AG10803 (cell line): ENCODE measurements at regions not wholly inside any gene's neighbourhood (a gene's known extent, or its start where the extent isn't known, plus 50 kb on each side); places are given as distances from the start of the nearest gene placed in this dataset.

Source experiments
- DNase-seq: peaks from one replicate; pipeline ENCODE4 v3.0.0; 2010; ENCODE audit warnings: low read depth
- H3K4me3 ChIP-seq: 2 replicates; pipeline ENCODE4 v1.5.1; 2011; ENCODE audit warnings: mild to moderate bottlenecking, low read length, control low read depth
- TF ChIP-seq, protein P1 (sequence below): conservative IDR thresholded peaks from 2 replicates; pipeline ENCODE4 v1.5.1; 2011; ENCODE audit warnings: mild to moderate bottlenecking, low read length, control low read depth, inconsistent platforms

DNA sequence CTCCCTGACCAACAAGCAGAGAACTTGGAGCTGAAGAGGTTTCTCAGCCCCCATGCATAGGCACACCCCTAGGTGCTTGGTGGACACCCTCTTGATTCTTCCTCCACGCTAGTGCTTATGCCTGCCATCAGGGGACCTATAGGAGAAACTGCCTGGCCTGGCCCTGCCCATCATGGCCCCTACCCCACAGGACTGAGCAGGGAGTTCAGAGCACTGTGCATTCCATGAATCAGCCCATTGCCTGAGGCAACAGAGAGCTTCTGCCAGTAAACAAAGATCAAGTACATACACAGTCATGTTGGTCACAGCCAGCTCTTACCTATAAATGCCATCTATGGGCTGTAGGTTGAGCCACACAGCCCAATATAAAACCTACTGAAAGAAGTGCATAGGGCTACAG lies 99.1 kb upstream of the EDNRA start:
- TF ChIP-seq, protein P1, sequence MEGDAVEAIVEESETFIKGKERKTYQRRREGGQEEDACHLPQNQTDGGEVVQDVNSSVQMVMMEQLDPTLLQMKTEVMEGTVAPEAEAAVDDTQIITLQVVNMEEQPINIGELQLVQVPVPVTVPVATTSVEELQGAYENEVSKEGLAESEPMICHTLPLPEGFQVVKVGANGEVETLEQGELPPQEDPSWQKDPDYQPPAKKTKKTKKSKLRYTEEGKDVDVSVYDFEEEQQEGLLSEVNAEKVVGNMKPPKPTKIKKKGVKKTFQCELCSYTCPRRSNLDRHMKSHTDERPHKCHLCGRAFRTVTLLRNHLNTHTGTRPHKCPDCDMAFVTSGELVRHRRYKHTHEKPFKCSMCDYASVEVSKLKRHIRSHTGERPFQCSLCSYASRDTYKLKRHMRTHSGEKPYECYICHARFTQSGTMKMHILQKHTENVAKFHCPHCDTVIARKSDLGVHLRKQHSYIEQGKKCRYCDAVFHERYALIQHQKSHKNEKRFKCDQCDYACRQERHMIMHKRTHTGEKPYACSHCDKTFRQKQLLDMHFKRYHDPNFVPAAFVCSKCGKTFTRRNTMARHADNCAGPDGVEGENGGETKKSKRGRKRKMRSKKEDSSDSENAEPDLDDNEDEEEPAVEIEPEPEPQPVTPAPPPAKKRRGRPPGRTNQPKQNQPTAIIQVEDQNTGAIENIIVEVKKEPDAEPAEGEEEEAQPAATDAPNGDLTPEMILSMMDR = no peak

DNA sequence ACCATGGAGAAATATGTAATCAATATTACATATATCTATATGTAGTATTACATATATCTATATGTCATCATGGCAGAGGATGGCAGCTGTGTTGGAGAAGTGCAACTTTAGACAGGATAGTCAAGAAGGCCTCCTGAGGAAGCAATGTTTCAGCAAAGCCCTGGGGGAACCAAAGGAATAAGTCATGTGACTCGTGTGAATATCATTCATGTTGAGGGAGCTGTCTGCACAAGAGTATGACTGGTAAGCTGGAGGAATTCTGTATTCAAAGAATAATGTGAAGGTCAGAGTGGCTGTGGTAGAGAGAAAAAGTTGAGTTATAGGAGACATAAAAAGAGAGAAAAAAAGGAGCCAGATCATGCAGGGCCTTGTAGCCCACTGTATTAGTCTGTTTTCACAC lies 92.9 kb upstream of the EDNRA start:
- TF ChIP-seq, protein P1 = no peak
- DNase-seq = no peak
- H3K4me3 ChIP-seq = no peak overlapping the region

More for the DNA sequence above, 99.1 kb upstream of the EDNRA start:
- no peak for DNase-seq
- H3K4me3 ChIP-seq = no peak overlapping the region

DNA sequence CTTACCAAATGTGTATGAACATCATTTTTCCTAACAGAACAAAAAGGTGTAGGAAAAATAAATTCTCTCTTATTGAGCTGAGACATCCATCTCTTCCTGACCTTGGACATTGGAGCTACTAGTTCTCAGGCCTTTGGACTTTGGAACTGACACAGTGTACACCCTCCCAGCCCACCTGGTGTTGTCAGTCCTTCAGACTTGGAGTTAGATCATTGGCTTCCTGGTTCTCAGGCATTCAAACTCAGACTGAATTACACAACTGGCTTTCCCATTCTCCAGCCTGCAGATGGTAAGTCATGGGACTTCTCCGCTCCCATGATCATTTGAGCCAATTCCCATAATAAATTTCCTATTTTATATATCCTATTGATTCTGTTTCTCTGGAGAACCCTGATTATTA lies 84.8 kb upstream of the EDNRA start:
- TF ChIP-seq, protein P1 = no peak
- H3K4me3 ChIP-seq = no peak overlapping the region
- no peak for DNase-seq

DNA sequence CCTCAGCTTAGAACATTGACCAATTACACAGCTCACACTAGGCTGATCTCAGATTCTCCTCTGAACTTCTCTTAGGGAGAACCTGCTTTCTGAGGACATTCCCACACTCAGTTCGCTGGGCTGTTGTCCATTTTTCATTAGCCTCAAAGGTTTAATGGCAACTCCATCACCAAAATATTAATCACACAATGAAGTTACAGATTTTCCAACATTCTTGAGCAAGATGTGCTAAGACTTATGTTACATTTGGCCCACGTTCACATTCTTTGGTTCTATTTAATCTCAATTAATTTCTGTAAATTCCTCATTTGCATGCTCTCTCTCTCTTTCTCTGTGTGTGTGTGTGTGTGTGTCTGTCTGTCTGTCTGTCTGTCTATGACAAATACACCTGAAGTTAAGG lies 82.3 kb upstream of the EDNRA start:
- TF ChIP-seq, protein P1 = no peak
- H3K4me3 ChIP-seq = no peak overlapping the region
- DNase-seq = peak; percentile 32

DNA sequence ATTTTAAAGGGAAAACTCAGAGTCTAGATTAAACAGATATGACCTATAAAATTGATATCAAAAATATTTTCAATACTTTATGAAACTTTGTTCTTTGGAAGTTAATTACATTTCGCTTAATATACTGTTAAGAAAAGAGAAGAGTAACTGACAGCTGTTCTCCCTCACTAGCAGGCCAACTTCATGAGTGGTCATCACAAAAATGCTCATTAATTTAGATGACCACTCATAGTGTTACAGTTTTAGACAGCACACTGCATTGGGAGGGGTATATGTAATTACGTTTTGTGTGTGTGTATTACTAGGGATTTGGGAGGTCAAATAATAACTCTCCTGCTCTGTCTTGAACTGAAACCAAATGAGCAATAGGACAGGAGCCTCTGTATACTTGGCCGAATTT lies 80.2 kb upstream of the EDNRA start:
- no peak for DNase-seq
- TF ChIP-seq, protein P1 = no peak
- no peak overlapping the region for H3K4me3 ChIP-seq

DNA sequence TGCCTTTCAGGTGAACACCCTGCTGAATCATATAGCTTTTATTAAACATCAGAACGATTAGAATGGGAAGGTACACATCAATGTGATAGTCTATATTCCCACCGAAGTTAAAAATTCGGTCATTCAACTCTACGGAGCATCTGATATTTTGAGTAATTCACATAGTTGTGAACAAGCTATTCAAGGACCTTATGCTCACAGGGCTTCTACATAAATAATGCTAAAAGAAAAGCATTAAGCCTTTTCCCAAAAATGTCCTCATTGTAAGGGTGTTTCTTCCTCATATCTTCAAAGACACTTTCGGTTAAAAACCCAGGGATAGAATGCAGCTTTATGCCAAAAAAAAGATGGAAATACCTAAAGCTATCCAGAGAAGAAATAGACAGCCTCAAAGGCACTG lies 79.7 kb upstream of the EDNRA start:
- H3K4me3 ChIP-seq = no peak overlapping the region
- DNase-seq = no peak
- TF ChIP-seq, protein P1 = no peak

DNA sequence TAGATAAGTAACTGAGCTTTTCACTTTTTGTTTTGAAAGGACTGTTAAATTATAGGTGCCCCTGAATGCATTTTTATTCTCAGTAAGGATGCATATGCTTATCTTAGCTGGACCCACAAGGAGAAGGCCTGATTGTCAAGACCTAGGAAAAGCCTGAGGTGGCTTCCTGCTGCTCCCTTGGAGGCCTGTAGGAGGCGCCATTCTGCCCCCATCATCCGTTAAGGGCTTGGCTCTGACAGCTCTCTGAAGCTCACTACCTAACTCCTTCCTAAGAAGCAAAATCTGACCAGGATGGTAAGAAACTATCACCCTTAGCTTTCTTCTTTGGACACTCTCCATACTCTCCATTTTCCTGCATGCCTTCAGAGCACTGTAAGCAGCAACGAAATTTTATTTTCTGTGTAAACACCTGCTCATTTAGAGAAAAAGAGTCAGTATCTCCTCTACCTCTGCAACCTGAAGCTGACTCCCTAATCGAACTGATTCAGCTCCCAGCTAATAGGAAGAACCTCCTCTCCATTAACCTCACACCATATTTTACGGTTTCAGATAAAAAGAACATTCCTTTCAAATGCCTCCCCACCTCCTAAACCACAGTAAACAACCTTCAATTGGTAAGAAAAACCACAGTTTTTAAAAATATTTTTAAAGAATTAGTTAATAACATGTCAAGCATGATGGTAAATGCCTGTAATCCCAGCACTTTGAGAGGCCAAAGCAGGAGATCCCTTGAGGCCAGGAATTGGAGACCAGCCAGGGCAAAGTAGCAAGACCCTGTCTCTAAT lies 73.4 kb upstream of the EDNRA start:
- TF ChIP-seq, protein P1 = peak; percentile 39
- no peak overlapping the region for H3K4me3 ChIP-seq
- no peak for DNase-seq
